Neural cell (in vitro differentiated cells): ENCODE measurements at regions not wholly inside any gene's neighbourhood (a gene's known extent, or its start where the extent isn't known, plus 50 kb on each side); places are given as distances from the start of the nearest gene placed in this dataset.

Experiments
- H2AFZ ChIP-seq: fragments of 200-600, 300-800 bp; sonication (generic), shearing (Covaris generic); 2 replicates; pipeline ENCODE4 v1.6.0; 2014; ENCODE audit warnings: low read depth, mild to moderate bottlenecking, antibody characterized with exemption, low read length, moderate library complexity
- H3F3A ChIP-seq: fragments of 200-600 bp; shearing (Covaris generic); 2 replicates; pipeline ENCODE4 v1.6.1; 2016; ENCODE audit warnings: mild to moderate bottlenecking, moderate library complexity, mixed read lengths, antibody characterized with exemption, low read length; ENCODE audit not compliant: insufficient read depth, poor library complexity, severe bottlenecking
- H3K27ac ChIP-seq: fragments of 200-600, 300-800 bp; sonication (generic), shearing (Covaris generic); 2 replicates; pipeline ENCODE4 v1.5.1; 2014; ENCODE audit warnings: mild to moderate bottlenecking, low read length, moderate library complexity
- H3K27me3 ChIP-seq: fragments of 300-800, 200-600 bp; sonication (generic), shearing (Covaris generic); 2 replicates; pipeline ENCODE4 v1.6.0; 2014; ENCODE audit warnings: mild to moderate bottlenecking, low read depth, low read length, moderate library complexity; ENCODE audit not compliant: insufficient read depth
- H3K36me3 ChIP-seq: fragments of 300-800, 200-600 bp; sonication (generic), shearing (Covaris generic); 2 replicates; pipeline ENCODE4 v1.5.1; 2014; ENCODE audit warnings: mild to moderate bottlenecking, antibody characterized with exemption, low read length, moderate library complexity; ENCODE audit not compliant: insufficient read depth
- H3K4me2 ChIP-seq: fragments of 300-800, 200-600 bp; sonication (generic), shearing (Covaris generic); 2 replicates; pipeline ENCODE4 v1.6.0; 2014; ENCODE audit warnings: mild to moderate bottlenecking, low read length
- H3K4me3 ChIP-seq: fragments of 300-800, 200-600 bp; sonication (generic), shearing (Covaris generic); 2 replicates; pipeline ENCODE4 v1.5.1; 2014; ENCODE audit warnings: mild to moderate bottlenecking, low read length, moderate library complexity
- H3K79me2 ChIP-seq: fragments of 200-600 bp; shearing (Covaris generic); replicated peaks from 2 replicates; pipeline ENCODE4 v1.6.0; 2014; ENCODE audit warnings: mild to moderate bottlenecking, low read length, moderate library complexity; ENCODE audit not compliant: insufficient read depth
- H3K9ac ChIP-seq: fragments of 300-800, 200-600 bp; sonication (generic), shearing (Covaris generic); 2 replicates; pipeline ENCODE4 v1.6.1; 2016; ENCODE audit warnings: mild to moderate bottlenecking, low read length, mixed read lengths
- H3K9me2 ChIP-seq: fragments of 200-600 bp; shearing (Covaris generic); 2 replicates; pipeline ENCODE4 v1.6.1; 2016; ENCODE audit warnings: mild to moderate bottlenecking, low read length, mixed read lengths; ENCODE audit not compliant: insufficient read depth
- H3K9me3 ChIP-seq: fragments of 200-600, 300-800 bp; sonication (generic), shearing (Covaris generic); 2 replicates; pipeline ENCODE4 v1.6.1; 2016; ENCODE audit warnings: mild to moderate bottlenecking, mixed run types, low read length, moderate library complexity, mixed read lengths
- H4K20me1 ChIP-seq: fragments of 200-600 bp; shearing (Covaris generic); 2 replicates; pipeline ENCODE4 v1.6.1; 2016; ENCODE audit warnings: mild to moderate bottlenecking, mixed run types; ENCODE audit not compliant: insufficient read depth
- CTCF ChIP-seq: fragments of 450-650 bp; IDR thresholded peaks from 2 replicates; pipeline ENCODE4 v1.5.1; 2014; ENCODE audit warnings: antibody characterized with exemption, mild to moderate bottlenecking, moderate library complexity; ENCODE audit not compliant: poor library complexity, severe bottlenecking
- EP300 ChIP-seq: fragments of 450-650 bp; conservative IDR thresholded peaks from 2 replicates; pipeline ENCODE4 v1.6.1; 2014; ENCODE audit warnings: antibody characterized with exemption, mild to moderate bottlenecking, moderate library complexity; ENCODE audit not compliant: poor library complexity, severe bottlenecking
- EZH2 ChIP-seq: fragments of 200-600, 300-800 bp; shearing (Covaris generic), sonication (generic); IDR thresholded peaks from 2 replicates; pipeline ENCODE4 v1.6.1; 2014; ENCODE audit warnings: antibody characterized with exemption, low read length, borderline replicate concordance, mild to moderate bottlenecking; ENCODE audit not compliant: insufficient read depth, poor library complexity, severe bottlenecking
- MXI1 ChIP-seq: fragments of 450-650 bp; conservative IDR thresholded peaks from 2 replicates; pipeline ENCODE4 v1.6.1; 2014; ENCODE audit warnings: antibody characterized with exemption, mild to moderate bottlenecking; ENCODE audit not compliant: poor library complexity, severe bottlenecking
- POLR2AphosphoS5 ChIP-seq: IDR thresholded peaks from 2 replicates; pipeline ENCODE4 v1.6.1; 2012
- RAD21 ChIP-seq: fragments of 450-650 bp; conservative IDR thresholded peaks from 2 replicates; pipeline ENCODE4 v1.6.1; 2014; ENCODE audit warnings: antibody characterized with exemption, mild to moderate bottlenecking, moderate library complexity
- REST ChIP-seq: IDR thresholded peaks from 2 replicates; pipeline ENCODE4 v1.6.1; 2012; ENCODE audit warnings: borderline replicate concordance
- SMC3 ChIP-seq: fragments of 450-650 bp; conservative IDR thresholded peaks from 2 replicates; pipeline ENCODE4 v1.6.1; 2014; ENCODE audit warnings: antibody characterized with exemption, mild to moderate bottlenecking, moderate library complexity; ENCODE audit not compliant: poor library complexity
- TAF1 ChIP-seq: IDR thresholded peaks from 2 replicates; pipeline ENCODE4 v1.6.1; 2012; ENCODE audit warnings: low read depth

- no peaks in the 10 kb centered on the region for H3F3A ChIP-seq
- H3K27ac ChIP-seq = no peak overlapping the region
- H2AFZ ChIP-seq = no peak overlapping the region
- no peaks in the 10 kb centered on the region for H3K79me2 ChIP-seq
- H3K4me3 ChIP-seq = no peak overlapping the region
- no peaks in the 10 kb centered on the region for H3K9me2 ChIP-seq
- H3K9me3 ChIP-seq = no peaks in the 10 kb centered on the region
- H3K27me3 ChIP-seq = no peaks in the 10 kb centered on the region
- H4K20me1 ChIP-seq = no peaks in the 10 kb centered on the region
- H3K36me3 ChIP-seq = no peaks in the 10 kb centered on the region
- no peak overlapping the region for H3K9ac ChIP-seq
- TF ChIP-seq EZH2 = no peak
- TF ChIP-seq EP300 = no peak
- no peak for TF ChIP-seq REST
- peak; percentile 43 for TF ChIP-seq SMC3
- no peak for TF ChIP-seq RAD21
- no peak for TF ChIP-seq POLR2AphosphoS5
- no peak overlapping the region for H3K4me2 ChIP-seq
Observed at GRCh38 chr5:128842241-128842640, 123.0 kb upstream of the SLC27A6 start.

GRCh38 chr5:128844354-128844923 lies 120.8 kb upstream of the SLC27A6 start:
- Histone ChIP-seq H4K20me1 (no peaks in the 10 kb centered on the region), H3K27ac (no peak overlapping the region), H3K4me2 (no peak overlapping the region), H3K9me3 (no peaks in the 10 kb centered on the region), H3K79me2 (no peaks in the 10 kb centered on the region), H3K9ac (no peak overlapping the region), H3K9me2 (no peaks in the 10 kb centered on the region), H2AFZ (no peak overlapping the region), H3F3A (no peaks in the 10 kb centered on the region), H3K27me3 (no peaks in the 10 kb centered on the region), H3K4me3 (no peak overlapping the region), H3K36me3 (no peaks in the 10 kb centered on the region)
- TF ChIP-seq SMC3 (peak; percentile 82), MXI1 (no peak), REST (no peak), EZH2 (no peak), CTCF (peak; percentile 74), RAD21 (peak; percentile 80), POLR2AphosphoS5 (no peak), EP300 (no peak), TAF1 (no peak)
